Breast epithelium (tissue), 4 donors: ENCODE measurements at regions not wholly inside any gene's neighbourhood (a gene's known extent, or its start where the extent isn't known, plus 50 kb on each side); places are given as distances from the start of the nearest gene placed in this dataset.
A peak's percentile ranks its signal among the peaks of the same experiment; 100 is the strongest.

Experiments
- DNase-seq, 2 donors: peaks; one replicate each; pipeline ENCODE4 v3.0.0-alpha.2; 2019; ENCODE audit warnings: low spot score in 2 of 2
- H3K27ac ChIP-seq, 2 donors: fragments of 200-600 bp; sonication (generic) in 1 of 2; one replicate each; pipeline ENCODE4 v1.5.1; 2016 to 2019; ENCODE audit warnings: mild to moderate bottlenecking in 1 of 2
- H3K27me3 ChIP-seq, 2 donors: fragments of 200-600 bp; sonication (generic) in 1 of 2; one replicate each; pipeline versions ENCODE4 v1.5.1 to v1.6.0; 2017 to 2019; ENCODE audit warnings: control low read depth in 1 of 2, mild to moderate bottlenecking in 1 of 2
- H3K36me3 ChIP-seq: fragments of 200-600 bp; one replicate; pipeline ENCODE4 v1.5.1; 2019
- H3K4me1 ChIP-seq, 2 donors: fragments of 200-600 bp; sonication (generic); one replicate each; pipeline ENCODE4 v1.5.1; 2016 to 2019; ENCODE audit warnings: control low read depth in 1 of 2
- H3K4me3 ChIP-seq, 3 donors: fragments of 200-600 bp; sonication (generic); 1 replicate in 2 of 3; 2 replicates in 1 of 3; pipeline ENCODE4 v1.5.1; 2016 to 2019; ENCODE audit warnings: mild to moderate bottlenecking in 3 of 3, moderate library complexity in 2 of 3
- H3K9me3 ChIP-seq, 2 donors: fragments of 200-600 bp; sonication (generic) in 1 of 2; one replicate each; pipeline ENCODE4 v1.5.1; 2016 to 2019; ENCODE audit warnings: control low read depth in 1 of 2
- CTCF ChIP-seq, 3 donors: fragments of 450-650 bp; IDR thresholded peaks; one replicate each; pipeline ENCODE4 v1.5.1; 2016 to 2017; ENCODE audit warnings: antibody characterized with exemption in 3 of 3, mild to moderate bottlenecking in 3 of 3, moderate library complexity in 3 of 3
- POLR2A ChIP-seq: fragments of 450-650 bp; IDR thresholded peaks from one replicate; pipeline ENCODE4 v1.6.1; 2016; ENCODE audit warnings: antibody characterized with exemption, mild to moderate bottlenecking, moderate library complexity
- POLR2AphosphoS5 ChIP-seq, 3 donors: sonication (generic); formaldehyde crosslinking; IDR thresholded peaks; one replicate each; pipeline ENCODE4 v1.6.1; 2017; ENCODE audit warnings: antibody characterized with exemption in 3 of 3
- intact Hi-C: fragments of 100-400 bp; cut with DNase I; formaldehyde crosslinking; loops from one replicate; pipeline ENCODE4 v1.15.1; 2023; ENCODE audit warnings: low total_unique reads

GRCh38 chr1:50343323-50343722 is 79.9 kb downstream of the DMRTA2 start:
- H3K4me3 ChIP-seq: no peak overlapping the region
- peaks cover 0 to 5% of the 10 kb centered on the region in 2 donors for H3K9me3 ChIP-seq
- DNase-seq: no peak
- no peaks in the 10 kb centered on the region for H3K36me3 ChIP-seq
- TF ChIP-seq POLR2A (no peak), CTCF (IDR thresholded peaks at IDR 0.05) (no peak), POLR2AphosphoS5 (IDR thresholded peaks at IDR 0.05) (no peak)
- H3K27me3 ChIP-seq: peaks cover 0 to 10% of the 10 kb centered on the region in 2 donors
- no peaks in the 10 kb centered on the region for H3K4me1 ChIP-seq
- intact Hi-C loops: no loop called here
- H3K27ac ChIP-seq: no peak overlapping the region

DNA sequence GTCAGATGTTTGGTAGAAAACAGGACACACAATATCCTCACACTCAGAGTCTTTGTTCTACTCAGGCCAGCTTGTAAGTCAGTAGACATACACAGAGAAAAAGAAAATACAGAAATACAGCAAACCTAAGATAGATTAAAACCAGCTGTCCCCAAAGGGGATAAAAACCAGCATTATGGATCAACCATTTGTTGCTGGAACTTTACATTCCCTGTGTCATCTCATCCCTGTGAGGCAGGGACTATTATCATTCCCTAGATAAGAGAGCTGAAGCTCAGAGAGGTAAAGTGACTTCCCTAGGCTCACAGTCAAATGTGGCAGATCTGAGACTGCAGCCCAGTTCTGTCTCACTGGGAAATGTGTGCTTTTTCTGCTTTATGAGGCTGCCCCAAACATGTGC is 80.7 kb downstream of the DMRTA2 start:
- H3K9me3 ChIP-seq: peaks cover 0 to 5% of the 10 kb centered on the region in 2 donors
- H3K27ac ChIP-seq: no peak overlapping the region
- H3K36me3 ChIP-seq: no peaks in the 10 kb centered on the region
- intact Hi-C loops: no loop called here
- H3K27me3 ChIP-seq: peaks cover 0 to 10% of the 10 kb centered on the region in 2 donors
- no peak for DNase-seq
- H3K4me1 ChIP-seq: no peaks in the 10 kb centered on the region
- TF ChIP-seq CTCF (IDR thresholded peaks at IDR 0.05): no peak
- TF ChIP-seq POLR2AphosphoS5 (IDR thresholded peaks at IDR 0.05): no peak
- TF ChIP-seq POLR2A: no peak
- H3K4me3 ChIP-seq: no peak overlapping the region

GRCh38 chr1:50335036-50335435 is 88.2 kb downstream of the DMRTA2 start:
- H3K27me3 ChIP-seq: peaks cover 0 to 27% of the 10 kb centered on the region in 2 donors
- intact Hi-C loops: no loop called here
- TF ChIP-seq POLR2A (no peak), POLR2AphosphoS5 (IDR thresholded peaks at IDR 0.05) (no peak), CTCF (IDR thresholded peaks at IDR 0.05) (no peak)

GRCh38 chr1:50333595-50333974 is 89.7 kb downstream of the DMRTA2 start:
- Histone ChIP-seq H3K27me3 (peaks cover 0 to 29% of the 10 kb centered on the region in 2 donors), H3K9me3 (no peaks in the 10 kb centered on the region), H3K27ac (no peak overlapping the region), H3K4me1 (no peaks in the 10 kb centered on the region), H3K36me3 (no peaks in the 10 kb centered on the region), H3K4me3 (peak overlapping the region; percentile 33 to 55 (median 37))
- no peak for DNase-seq
- peak in 1 of 3 donors; percentile 8 for TF ChIP-seq CTCF (IDR thresholded peaks at IDR 0.05)
- TF ChIP-seq POLR2A: no peak
- intact Hi-C loops: no loop called here

More at GRCh38 chr1:50335036-50335435, 88.2 kb downstream of the DMRTA2 start:
- no peak overlapping the region for H3K4me3 ChIP-seq
- no peak overlapping the region for H3K27ac ChIP-seq
- H3K9me3 ChIP-seq: no peaks in the 10 kb centered on the region
- H3K4me1 ChIP-seq: no peaks in the 10 kb centered on the region
- DNase-seq: no peak
- H3K36me3 ChIP-seq: no peaks in the 10 kb centered on the region

DNA sequence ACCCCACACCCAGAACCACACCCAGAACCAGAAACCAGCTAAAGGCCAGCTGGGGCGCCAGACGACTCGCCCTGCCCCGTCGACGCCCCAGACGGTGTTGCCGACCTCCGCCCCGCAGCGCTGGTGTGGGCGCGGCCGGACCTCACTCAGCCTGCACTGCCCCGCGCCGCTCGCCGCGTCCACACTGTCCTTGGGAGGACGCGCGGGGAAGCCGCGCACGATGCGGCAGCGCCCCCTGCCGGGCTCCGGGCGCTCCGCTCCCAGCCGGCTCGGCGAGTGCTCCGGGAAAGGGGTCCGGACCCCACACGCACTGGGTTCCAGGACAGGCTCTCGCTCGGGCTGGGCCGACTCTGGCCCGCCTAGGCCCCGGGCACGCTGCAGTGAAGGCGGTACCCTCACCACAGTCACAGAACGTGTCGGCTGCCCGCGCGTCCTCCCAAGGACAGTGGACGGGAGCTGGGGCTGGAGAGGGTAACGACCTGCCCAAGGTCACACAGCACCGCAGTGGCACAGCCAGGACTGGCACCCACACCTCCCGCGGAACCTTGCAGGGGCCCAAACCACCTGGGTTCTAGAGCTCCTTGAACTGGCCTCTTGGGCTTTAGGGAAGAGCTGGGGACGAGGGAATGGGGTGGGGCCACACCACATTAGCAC is 90.2 kb downstream of the DMRTA2 start:
- Histone ChIP-seq H3K9me3 (no peaks in the 10 kb centered on the region), H3K4me1 (no peaks in the 10 kb centered on the region), H3K27ac (no peak overlapping the region), H3K27me3 (peaks cover 0 to 29% of the 10 kb centered on the region in 2 donors), H3K36me3 (no peaks in the 10 kb centered on the region), H3K4me3 (peak overlapping the region; percentile 33 to 55 (median 37))
- intact Hi-C loops: no loop called here
- TF ChIP-seq POLR2A (no peak), POLR2AphosphoS5 (IDR thresholded peaks at IDR 0.05) (no peak), CTCF (IDR thresholded peaks at IDR 0.05) (peak in 2 of 3 donors; percentile 48 to 77)
- DNase-seq: no peak
